Transverse colon (tissue), 4 donors: ENCODE measurements at regions not wholly inside any gene's neighbourhood (a gene's known extent, or its start where the extent isn't known, plus 50 kb on each side); places are given as distances from the start of the nearest gene placed in this dataset.

Experiments used
- EP300 ChIP-seq: sonication (generic); formaldehyde crosslinking; IDR thresholded peaks from one replicate; pipeline ENCODE4 v1.6.1; 2017; ENCODE audit warnings: antibody characterized with exemption, low read depth
- POLR2A ChIP-seq: fragments of 450-650 bp; IDR thresholded peaks from one replicate; pipeline ENCODE4 v1.6.1; 2016; ENCODE audit warnings: antibody characterized with exemption, mild to moderate bottlenecking, moderate library complexity
- POLR2AphosphoS5 ChIP-seq, 3 donors: sonication (generic); formaldehyde crosslinking; IDR thresholded peaks; one replicate each; pipeline ENCODE4 v1.6.1; 2016; ENCODE audit warnings: antibody characterized with exemption in 3 of 3
- TF ChIP-seq, protein P1 (sequence below), 5 experiments: fragments of 200-600 bp in 3 of 5; fragments of 450-650 bp in 2 of 5; sonication (generic) in 3 of 5; IDR thresholded peaks; 1 replicate in 2 of 5; 2 replicates in 3 of 5; pipeline ENCODE4 v1.5.1; 2016 to 2017; ENCODE audit warnings: antibody characterized with exemption in 5 of 5, inconsistent platforms in 3 of 5, mild to moderate bottlenecking in 2 of 5, moderate library complexity in 1 of 5

DNA sequence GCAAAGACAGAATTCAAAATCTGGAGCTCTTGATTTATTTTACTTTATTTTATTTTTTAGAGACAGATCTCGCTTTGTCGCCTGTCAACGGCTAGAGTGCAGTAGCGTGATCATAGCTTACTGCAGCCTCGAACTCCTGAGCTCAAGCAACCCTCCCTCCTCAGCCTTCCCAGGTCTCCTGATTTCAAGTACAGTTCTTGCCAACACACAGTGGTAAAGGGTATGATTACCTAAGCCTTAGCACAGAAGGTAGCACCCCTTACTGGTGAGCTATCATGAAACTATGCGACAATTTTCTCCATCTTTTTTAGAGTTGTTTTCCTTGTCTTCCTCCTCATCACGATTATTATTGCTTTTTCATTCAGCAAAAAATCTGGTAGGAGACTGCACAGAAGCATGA, 94.3 kb upstream of the ETV6 start:
- TF ChIP-seq, protein P1, sequence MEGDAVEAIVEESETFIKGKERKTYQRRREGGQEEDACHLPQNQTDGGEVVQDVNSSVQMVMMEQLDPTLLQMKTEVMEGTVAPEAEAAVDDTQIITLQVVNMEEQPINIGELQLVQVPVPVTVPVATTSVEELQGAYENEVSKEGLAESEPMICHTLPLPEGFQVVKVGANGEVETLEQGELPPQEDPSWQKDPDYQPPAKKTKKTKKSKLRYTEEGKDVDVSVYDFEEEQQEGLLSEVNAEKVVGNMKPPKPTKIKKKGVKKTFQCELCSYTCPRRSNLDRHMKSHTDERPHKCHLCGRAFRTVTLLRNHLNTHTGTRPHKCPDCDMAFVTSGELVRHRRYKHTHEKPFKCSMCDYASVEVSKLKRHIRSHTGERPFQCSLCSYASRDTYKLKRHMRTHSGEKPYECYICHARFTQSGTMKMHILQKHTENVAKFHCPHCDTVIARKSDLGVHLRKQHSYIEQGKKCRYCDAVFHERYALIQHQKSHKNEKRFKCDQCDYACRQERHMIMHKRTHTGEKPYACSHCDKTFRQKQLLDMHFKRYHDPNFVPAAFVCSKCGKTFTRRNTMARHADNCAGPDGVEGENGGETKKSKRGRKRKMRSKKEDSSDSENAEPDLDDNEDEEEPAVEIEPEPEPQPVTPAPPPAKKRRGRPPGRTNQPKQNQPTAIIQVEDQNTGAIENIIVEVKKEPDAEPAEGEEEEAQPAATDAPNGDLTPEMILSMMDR (IDR thresholded peaks at IDR 0.05), result no peak
- TF ChIP-seq POLR2AphosphoS5 (IDR thresholded peaks at IDR 0.05) (no peak), POLR2A (no peak), EP300 (no peak)
